GM23248 (cell line): ENCODE measurements at regions not wholly inside any gene's neighbourhood (a gene's known extent, or its start where the extent isn't known, plus 50 kb on each side); places are given as distances from the start of the nearest gene placed in this dataset.

Experiments used
- DNase-seq: peaks from one replicate; pipeline ENCODE4 v3.0.0-alpha.2; 2015
- H2AFZ ChIP-seq: fragments of 200-600 bp; sonication (generic); 2 replicates; pipeline ENCODE4 v1.6.1; 2016; ENCODE audit warnings: antibody characterized with exemption
- H3F3A ChIP-seq: fragments of 200-600 bp; sonication (generic); 2 replicates; pipeline ENCODE4 v1.6.1; 2016; ENCODE audit warnings: mild to moderate bottlenecking, antibody characterized with exemption, mixed run types; ENCODE audit not compliant: insufficient read depth
- H3K27ac ChIP-seq: fragments of 200-600 bp; sonication (generic); 2 replicates; pipeline ENCODE4 v1.5.1; 2016; ENCODE audit warnings: mild to moderate bottlenecking
- H3K27me3 ChIP-seq: fragments of 200-600 bp; sonication (generic); replicated peaks from 2 replicates; pipeline ENCODE4 v1.6.1; 2016; ENCODE audit warnings: mild to moderate bottlenecking; ENCODE audit not compliant: insufficient read depth
- H3K36me3 ChIP-seq: fragments of 200-600 bp; sonication (generic); 2 replicates; pipeline ENCODE4 v1.6.1; 2016; ENCODE audit warnings: low read depth, mild to moderate bottlenecking
- H3K4me1 ChIP-seq: fragments of 200-600 bp; sonication (generic); 2 replicates; pipeline ENCODE4 v1.6.1; 2016; ENCODE audit warnings: mild to moderate bottlenecking; ENCODE audit not compliant: insufficient read depth
- H3K4me2 ChIP-seq: fragments of 200-600 bp; sonication (generic); one replicate; pipeline ENCODE4 v1.6.1; 2016; ENCODE audit warnings: mild to moderate bottlenecking; ENCODE audit not compliant: unreplicated experiment
- H3K4me3 ChIP-seq: fragments of 200-600 bp; sonication (generic); 2 replicates; pipeline ENCODE4 v1.5.1; 2016; ENCODE audit warnings: mild to moderate bottlenecking
- H3K79me2 ChIP-seq: fragments of 200-600 bp; sonication (generic); 2 replicates; pipeline ENCODE4 v1.6.1; 2016; ENCODE audit warnings: mild to moderate bottlenecking; ENCODE audit not compliant: insufficient read depth
- H3K9ac ChIP-seq: fragments of 200-600 bp; sonication (generic); 2 replicates; pipeline ENCODE4 v1.6.1; 2016; ENCODE audit warnings: mild to moderate bottlenecking
- H3K9me2 ChIP-seq: fragments of 200-600 bp; sonication (generic); 2 replicates; pipeline ENCODE4 v1.6.1; 2016; ENCODE audit warnings: mixed run types, mild to moderate bottlenecking, moderate library complexity; ENCODE audit not compliant: insufficient read depth
- H3K9me3 ChIP-seq: fragments of 200-600 bp; sonication (generic); one replicate; pipeline ENCODE4 v1.6.1; 2017; ENCODE audit warnings: low read depth
- H4K20me1 ChIP-seq: fragments of 200-600 bp; sonication (generic); 2 replicates; pipeline ENCODE4 v1.6.0; 2016; ENCODE audit not compliant: insufficient read depth
- EZH2 ChIP-seq: fragments of 200-600 bp; sonication (generic); IDR thresholded peaks from 2 replicates; pipeline ENCODE4 v1.6.1; 2018; ENCODE audit warnings: antibody characterized with exemption, mild to moderate bottlenecking; ENCODE audit not compliant: insufficient read depth, poor library complexity, severe bottlenecking
- EZH2phosphoT487 ChIP-seq: fragments of 200-600 bp; sonication (generic); IDR thresholded peaks from 2 replicates; pipeline ENCODE4 v1.6.1; 2018; ENCODE audit warnings: antibody characterized with exemption, moderate library complexity, mild to moderate bottlenecking, low read depth; ENCODE audit not compliant: insufficient read depth
- WGBS, 2 experiments: methylation state at CpG; one replicate each; pipeline ENCODE4 v1.1.6; 2015 to 2017; ENCODE audit warnings: low lambda C conversion rate in 2 of 2, low coverage in 1 of 2; ENCODE audit errors: missing lambda C conversion rate in 2 of 2; 5-methylcytosine and 5-hydroxymethylcytosine counted together
- in situ Hi-C: fragments of 300-500 bp; cut with MboI; formaldehyde crosslinking; loops from 2 replicates; pipeline ENCODE4 v1.15.0; 2020

DNA sequence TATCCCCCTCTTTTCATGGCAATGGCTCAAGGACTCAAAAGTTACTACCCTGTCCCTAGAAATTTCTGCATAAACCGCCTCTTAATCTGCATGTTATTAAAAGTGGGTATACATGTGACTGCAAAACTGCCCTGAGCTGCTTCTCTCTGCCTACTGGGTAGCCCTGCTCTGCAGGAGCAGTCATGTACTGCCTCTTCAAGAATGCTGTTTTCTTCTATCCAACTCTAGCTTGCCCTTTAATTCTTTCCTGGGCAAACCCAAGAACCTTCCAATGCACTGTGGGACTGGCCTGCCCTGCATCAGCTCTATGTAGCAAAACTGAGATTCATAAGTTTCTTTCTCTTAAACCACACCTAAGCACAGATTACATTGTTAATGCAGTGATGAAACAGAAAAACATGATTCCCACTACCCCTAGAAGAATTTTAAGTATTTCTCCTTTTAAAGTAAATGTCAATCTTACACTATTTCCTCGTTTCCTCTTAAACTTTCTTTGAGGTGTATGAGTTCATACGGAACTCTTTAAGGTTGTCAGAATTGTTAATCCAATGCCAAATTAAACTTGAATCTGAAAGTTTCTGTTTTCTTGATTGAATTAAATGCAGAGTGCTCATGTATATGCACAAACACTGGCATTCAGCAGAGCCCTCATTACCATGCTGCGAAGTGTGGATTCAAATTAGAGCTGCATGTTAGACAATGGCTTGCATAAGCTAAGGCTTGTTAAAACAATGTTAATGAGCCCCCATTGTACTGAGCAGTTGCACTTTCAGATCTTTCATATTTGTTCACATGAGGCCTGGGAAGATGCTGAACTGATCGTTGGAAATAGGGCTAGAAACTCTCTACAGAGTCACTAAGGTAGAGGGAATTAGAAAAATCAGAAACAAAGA lies 669.9 kb upstream of the PCDH20 start:
- TF ChIP-seq EZH2 (no peak), EZH2phosphoT487 (no peak)
- Histone ChIP-seq H3F3A (no peaks in the 10 kb centered on the region), H3K27ac (no peak overlapping the region), H3K9me2 (no peaks in the 10 kb centered on the region), H4K20me1 (no peaks in the 10 kb centered on the region), H3K36me3 (no peaks in the 10 kb centered on the region), H2AFZ (no peak overlapping the region), H3K9ac (no peak overlapping the region), H3K4me2 (no peak overlapping the region), H3K9me3 (no peaks in the 10 kb centered on the region), H3K27me3 (no peaks in the 10 kb centered on the region), H3K79me2 (no peaks in the 10 kb centered on the region), H3K4me3 (no peak overlapping the region), H3K4me1 (no peaks in the 10 kb centered on the region)
- in situ Hi-C loops: no loop called here
- DNase-seq: no peak
- WGBS, 2 experiments: 23 to 25% methylated on average over 5 of the region's 5 CpGs

DNA sequence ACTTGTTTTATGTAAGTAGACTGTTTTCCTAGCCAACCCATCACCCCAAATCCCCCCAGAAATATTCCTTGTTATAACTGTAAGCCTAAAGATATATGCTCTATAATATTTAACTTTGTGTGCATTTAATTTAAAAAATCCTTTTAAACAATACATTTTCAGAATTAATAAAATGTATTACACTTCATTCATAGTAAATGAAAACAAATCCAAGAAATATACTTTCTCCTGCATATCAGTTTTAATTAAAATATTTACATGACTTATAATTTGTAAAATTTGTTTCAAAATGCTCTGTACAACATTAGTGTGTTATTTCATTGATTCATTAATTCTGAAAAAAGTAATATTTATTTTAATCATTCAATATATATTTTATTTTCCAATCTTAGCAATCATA lies 669.1 kb upstream of the PCDH20 start:
- Histone ChIP-seq H2AFZ (no peak overlapping the region), H3K4me2 (no peak overlapping the region), H3K27ac (no peak overlapping the region), H3K9me2 (no peaks in the 10 kb centered on the region), H3K4me3 (no peak overlapping the region), H3K27me3 (no peaks in the 10 kb centered on the region), H3K36me3 (no peaks in the 10 kb centered on the region), H3K79me2 (no peaks in the 10 kb centered on the region), H3K9me3 (no peaks in the 10 kb centered on the region), H4K20me1 (no peaks in the 10 kb centered on the region), H3K4me1 (no peaks in the 10 kb centered on the region), H3K9ac (no peak overlapping the region), H3F3A (no peaks in the 10 kb centered on the region)
- DNase-seq: no peak
- in situ Hi-C loops: no loop called here
- no peak for TF ChIP-seq EZH2
- no peak for TF ChIP-seq EZH2phosphoT487

DNA sequence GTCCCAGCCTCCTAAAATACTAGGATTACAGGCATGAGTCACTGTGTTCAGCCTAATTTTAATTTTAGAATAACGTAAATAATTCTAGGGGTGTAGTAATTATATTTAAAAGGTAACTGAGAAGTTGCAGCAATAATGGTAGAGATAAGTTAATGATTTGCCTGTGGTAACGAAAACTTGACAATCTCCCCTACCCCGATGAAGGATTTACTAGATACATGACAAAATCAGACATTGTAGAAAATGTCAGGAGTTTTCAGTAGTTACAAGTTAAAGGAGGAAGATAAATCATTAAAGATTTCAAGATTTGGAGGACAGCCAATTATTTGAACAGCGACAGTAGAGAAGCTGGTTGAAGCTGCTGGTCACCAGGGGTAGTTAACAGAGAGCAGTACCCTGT lies 652.2 kb upstream of the PCDH20 start:
- no peaks in the 10 kb centered on the region for H3K27me3 ChIP-seq
- no peaks in the 10 kb centered on the region for H3F3A ChIP-seq
- no peaks in the 10 kb centered on the region for H3K9me2 ChIP-seq
- WGBS, 2 experiments: 29 to 36% methylated on average over 4 of the region's 4 CpGs
- TF ChIP-seq EZH2 (no peak), EZH2phosphoT487 (no peak)
- no peaks in the 10 kb centered on the region for H3K9me3 ChIP-seq
- DNase-seq: no peak
- H3K4me2 ChIP-seq: no peak overlapping the region
- H3K4me1 ChIP-seq: no peaks in the 10 kb centered on the region
- no peak overlapping the region for H3K27ac ChIP-seq
- H4K20me1 ChIP-seq: no peaks in the 10 kb centered on the region
- H3K79me2 ChIP-seq: no peaks in the 10 kb centered on the region
- H3K36me3 ChIP-seq: no peaks in the 10 kb centered on the region
- no peak overlapping the region for H3K4me3 ChIP-seq
- in situ Hi-C loops: no loop called here
- no peak overlapping the region for H2AFZ ChIP-seq
- H3K9ac ChIP-seq: no peak overlapping the region

DNA sequence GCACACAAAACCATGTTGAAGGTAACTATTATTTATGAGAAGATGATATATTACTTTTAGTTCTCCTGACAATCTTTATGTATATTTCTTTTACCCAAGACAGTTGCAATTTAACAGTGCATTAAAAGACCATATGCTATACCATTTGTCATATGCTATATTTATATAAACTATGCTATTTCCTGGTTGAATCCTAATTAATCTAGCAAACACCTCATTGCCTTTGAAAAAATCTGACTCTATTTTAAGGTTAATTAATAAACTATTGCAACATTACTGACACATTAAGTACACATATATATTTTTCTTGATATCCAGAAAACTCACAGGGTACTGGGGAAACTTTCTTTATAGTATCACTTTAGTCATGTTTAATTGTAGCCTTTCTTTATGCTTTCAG lies 649.4 kb upstream of the PCDH20 start:
- no peaks in the 10 kb centered on the region for H3K9me2 ChIP-seq
- H3K4me3 ChIP-seq: no peak overlapping the region
- no peak for DNase-seq
- H3K9me3 ChIP-seq: no peaks in the 10 kb centered on the region
- no peaks in the 10 kb centered on the region for H4K20me1 ChIP-seq
- H3K4me1 ChIP-seq: no peaks in the 10 kb centered on the region
- no peaks in the 10 kb centered on the region for H3K79me2 ChIP-seq
- TF ChIP-seq EZH2: no peak
- no peak for TF ChIP-seq EZH2phosphoT487
- H3F3A ChIP-seq: no peaks in the 10 kb centered on the region
- no peaks in the 10 kb centered on the region for H3K36me3 ChIP-seq
- in situ Hi-C loops: no loop called here
- no peaks in the 10 kb centered on the region for H3K27me3 ChIP-seq
- H3K27ac ChIP-seq: no peak overlapping the region
- no peak overlapping the region for H3K9ac ChIP-seq
- H2AFZ ChIP-seq: no peak overlapping the region
- H3K4me2 ChIP-seq: no peak overlapping the region

DNA sequence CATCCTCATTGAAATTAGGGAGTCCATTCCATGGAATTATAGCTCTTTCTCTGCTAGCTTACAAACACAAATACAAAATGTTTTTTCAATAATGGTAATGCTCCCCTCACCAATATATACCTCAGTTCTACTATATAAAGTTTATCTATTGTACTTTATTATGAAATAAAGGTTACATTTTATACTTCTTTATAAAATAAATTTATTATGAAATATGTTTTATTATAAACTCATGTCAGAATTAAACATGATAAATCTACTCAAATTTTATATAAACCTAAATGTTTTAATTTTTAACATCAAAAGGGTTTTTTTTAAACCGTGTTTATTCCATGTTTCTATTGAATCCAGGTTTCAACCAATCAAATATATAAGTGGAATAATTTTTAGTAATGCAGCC lies 646.1 kb upstream of the PCDH20 start:
- H3K27me3 ChIP-seq: no peaks in the 10 kb centered on the region
- no peak overlapping the region for H3K4me2 ChIP-seq
- H3K27ac ChIP-seq: no peak overlapping the region
- H3K79me2 ChIP-seq: no peaks in the 10 kb centered on the region
- H4K20me1 ChIP-seq: no peaks in the 10 kb centered on the region
- no peaks in the 10 kb centered on the region for H3K36me3 ChIP-seq
- no peaks in the 10 kb centered on the region for H3K9me2 ChIP-seq
- in situ Hi-C loops: no loop called here
- TF ChIP-seq EZH2 (no peak), EZH2phosphoT487 (no peak)
- no peak overlapping the region for H3K4me3 ChIP-seq
- H3K9ac ChIP-seq: no peak overlapping the region
- no peaks in the 10 kb centered on the region for H3K9me3 ChIP-seq
- H2AFZ ChIP-seq: no peak overlapping the region
- no peaks in the 10 kb centered on the region for H3K4me1 ChIP-seq
- H3F3A ChIP-seq: no peaks in the 10 kb centered on the region
- no peak for DNase-seq
- 13 to 18% methylated on average over 1 of the region's 1 CpG for WGBS, 2 experiments
